H1 (cell line): ENCODE measurements at regions not wholly inside any gene's neighbourhood (a gene's known extent, or its start where the extent isn't known, plus 50 kb on each side); places are given as distances from the start of the nearest gene placed in this dataset.

Source experiments
- CTCF ChIA-PET: fragments of 300-600 bp; sonication (Branson Sonifier 250); formaldehyde crosslinking; loops from one replicate; lab custom pipeline; 2021; ENCODE audit not compliant: partially characterized antibody; lab: Charles Lee
- POLR2A ChIA-PET: fragments of 300-600 bp; sonication (Branson Sonifier 250); formaldehyde crosslinking; loops from one replicate; lab custom pipeline; 2021; ENCODE audit warnings: inconsistent platforms; ENCODE audit not compliant: partially characterized antibody; lab: Charles Lee
- DNase-seq, 2 experiments: peaks; one replicate each; pipeline versions ENCODE4 v3.0.0 to v3.0.0-alpha.2; 2010 to 2022; ENCODE audit warnings: low spot score in 2 of 2, low read depth in 1 of 2, mixed read lengths in 1 of 2
- FAIRE-seq: peaks from 2 replicates; lab custom pipeline; 2011; peaks lifted over from hg19 to GRCh38; lab: Jason Lieb, UNC
- H2AFZ ChIP-seq: 2 replicates; pipeline ENCODE4 v1.8.1; 2012; ENCODE audit warnings: low read length, inconsistent platforms
- H2AK5ac ChIP-seq: 2 replicates; pipeline ENCODE4 v1.6.1; 2013; ENCODE audit warnings: low read depth, low read length
- H2BK120ac ChIP-seq: replicated peaks from 2 replicates; pipeline ENCODE3; 2013; ENCODE audit warnings: low read depth, low read length, inconsistent platforms
- H2BK12ac ChIP-seq: 2 replicates; pipeline ENCODE4 v1.6.1; 2013; ENCODE audit warnings: low read depth, low read length
- H2BK15ac ChIP-seq: 2 replicates; pipeline ENCODE4 v1.6.1; 2013; ENCODE audit warnings: low read length
- H2BK20ac ChIP-seq: 2 replicates; pipeline ENCODE4 v1.6.1; 2013; ENCODE audit warnings: low read length
- H2BK5ac ChIP-seq: 2 replicates; pipeline ENCODE4 v1.6.1; 2013; ENCODE audit warnings: low read depth, low read length
- H3K14ac ChIP-seq: 2 replicates; pipeline ENCODE4 v1.6.1; 2013; ENCODE audit warnings: inconsistent platforms; ENCODE audit not compliant: insufficient read length
- H3K18ac ChIP-seq: 2 replicates; pipeline ENCODE4 v1.6.1; 2013; ENCODE audit warnings: low read length; ENCODE audit errors: extremely low read depth
- H3K23ac ChIP-seq: 2 replicates; pipeline ENCODE4 v1.6.1; 2013; ENCODE audit warnings: inconsistent platforms; ENCODE audit not compliant: insufficient read length
- H3K23me2 ChIP-seq: 2 replicates; pipeline ENCODE4 v1.6.1; 2013; ENCODE audit warnings: low read depth, low read length
- H3K27ac ChIP-seq: 2 replicates; pipeline ENCODE4 v1.6.1; 2011; ENCODE audit warnings: low read depth, low read length, inconsistent platforms
- H3K27me3 ChIP-seq, 4 experiments: replicated peaks in 1 of 4; 1 replicate in 1 of 4; 2 replicates in 3 of 4; pipeline versions ENCODE4 v1.6.1 to v1.8.1; 2011 to 2013; ENCODE audit warnings: low read length in 3 of 4, mild to moderate bottlenecking in 3 of 4, inconsistent platforms in 2 of 4, mixed read lengths in 2 of 4, moderate library complexity in 1 of 4; ENCODE audit not compliant: control insufficient read depth in 3 of 4, insufficient read depth in 3 of 4; ENCODE audit errors: extremely low read depth in 1 of 4
- H3K36me3 ChIP-seq, 4 experiments: 2 replicates each; pipeline versions ENCODE4 v1.6.1 to v1.8.1; 2011 to 2013; ENCODE audit warnings: mild to moderate bottlenecking in 4 of 4, low read length in 3 of 4, moderate library complexity in 2 of 4, control low read depth in 1 of 4, inconsistent platforms in 1 of 4; ENCODE audit not compliant: insufficient read depth in 4 of 4, control insufficient read depth in 2 of 4
- H3K4ac ChIP-seq: replicated peaks from 2 replicates; pipeline ENCODE3; 2013; ENCODE audit warnings: low read length, low read depth, mixed read lengths, inconsistent platforms; ENCODE audit not compliant: insufficient read length
- H3K4me1 ChIP-seq, 4 experiments: replicated peaks in 1 of 4; 1 replicate in 1 of 4; 2 replicates in 3 of 4; pipeline versions ENCODE4 v1.6.1 to v1.8.1; 2011 to 2013; ENCODE audit warnings: low read length in 3 of 4, inconsistent platforms in 2 of 4, mixed read lengths in 1 of 4; ENCODE audit not compliant: insufficient read depth in 4 of 4, control insufficient read depth in 3 of 4
- H3K4me2 ChIP-seq, 2 experiments: 2 replicates each; pipeline versions ENCODE4 v1.6.1 to v1.8.1; 2011 to 2013; ENCODE audit warnings: low read depth in 2 of 2, low read length in 2 of 2, control low read depth in 1 of 2, inconsistent platforms in 1 of 2, mild to moderate bottlenecking in 1 of 2; ENCODE audit not compliant: insufficient read depth in 1 of 2
- H3K4me3 ChIP-seq, 4 experiments: fragments of 200-600, 300-600 bp in 1 of 4; sonication (generic), shearing (Covaris generic), sonication (Bioruptor Twin) in 1 of 4; 2 replicates each; pipeline versions ENCODE4 v1.5.1 to v1.8.1; 2011 to 2016; ENCODE audit warnings: low read length in 4 of 4, low read depth in 3 of 4, control low read depth in 2 of 4, inconsistent platforms in 2 of 4, mild to moderate bottlenecking in 2 of 4, mixed read lengths in 1 of 4, moderate library complexity in 1 of 4; ENCODE audit not compliant: insufficient read depth in 2 of 4; ENCODE audit errors: extremely low read depth in 1 of 4
- H3K56ac ChIP-seq: replicated peaks from 2 replicates; pipeline ENCODE3; 2013; ENCODE audit warnings: low read depth, mild to moderate bottlenecking, mixed read lengths, low read length, inconsistent platforms; ENCODE audit not compliant: insufficient read length
- H3K79me1 ChIP-seq: 2 replicates; pipeline ENCODE4 v1.6.1; 2013; ENCODE audit warnings: low read depth, low read length, control low read depth
- H3K79me2 ChIP-seq, 2 experiments: 2 replicates each; pipeline versions ENCODE4 v1.6.1 to v1.8.1; 2012 to 2013; ENCODE audit warnings: low read length in 2 of 2, mild to moderate bottlenecking in 2 of 2, inconsistent platforms in 1 of 2; ENCODE audit not compliant: insufficient read depth in 2 of 2, control insufficient read depth in 1 of 2
- H3K9ac ChIP-seq, 4 experiments: replicated peaks in 1 of 4; 1 replicate in 1 of 4; 2 replicates in 3 of 4; pipeline versions ENCODE4 v1.6.1 to v1.8.1; 2011 to 2013; ENCODE audit warnings: low read depth in 3 of 4, low read length in 3 of 4, control low read depth in 2 of 4, mild to moderate bottlenecking in 2 of 4, moderate library complexity in 2 of 4, inconsistent platforms in 1 of 4; ENCODE audit errors: extremely low read depth in 1 of 4
- H3K9me3 ChIP-seq, 2 experiments: 2 replicates each; pipeline versions ENCODE4 v1.6.1 to v1.8.1; 2012 to 2013; ENCODE audit warnings: mild to moderate bottlenecking in 2 of 2, moderate library complexity in 2 of 2, control low read depth in 1 of 2, inconsistent platforms in 1 of 2, low read depth in 1 of 2, low read length in 1 of 2, mixed read lengths in 1 of 2; ENCODE audit not compliant: insufficient read depth in 2 of 2
- H4K20me1 ChIP-seq, 2 experiments: replicated peaks in 1 of 2; 2 replicates each; pipeline versions ENCODE3 to v1.8.1; 2011 to 2013; ENCODE audit warnings: inconsistent platforms in 2 of 2, low read length in 2 of 2, mild to moderate bottlenecking in 1 of 2; ENCODE audit not compliant: insufficient read depth in 2 of 2, control insufficient read depth in 1 of 2
- H4K5ac ChIP-seq: 2 replicates; pipeline ENCODE4 v1.6.1; 2013; ENCODE audit warnings: low read length, low read depth, mixed read lengths, inconsistent platforms; ENCODE audit not compliant: insufficient read length
- H4K8ac ChIP-seq: 2 replicates; pipeline ENCODE4 v1.8.0; 2013; ENCODE audit warnings: mild to moderate bottlenecking, moderate library complexity, low read length, inconsistent platforms; ENCODE audit not compliant: insufficient read depth; ENCODE audit errors: extremely low read depth
- H4K91ac ChIP-seq: replicated peaks from 2 replicates; pipeline ENCODE3; 2013; ENCODE audit warnings: low read length, mixed read lengths, inconsistent platforms; ENCODE audit not compliant: insufficient read length
- BRCA1 ChIP-seq: IDR thresholded peaks from 2 replicates; pipeline ENCODE4 v1.6.1; 2012; ENCODE audit warnings: low read depth, low read length, improper control_type of control experiment
- CBX8 ChIP-seq: fragments of 300-800, 300-1000 bp; sonication (generic); IDR thresholded peaks from 2 replicates; pipeline ENCODE4 v1.7.1; 2016; ENCODE audit warnings: low read depth, low read length, borderline replicate concordance
- CEBPB ChIP-seq: IDR thresholded peaks from 2 replicates; pipeline ENCODE4 v1.6.1; 2012; ENCODE audit warnings: low read depth, low read length
- CHD1 ChIP-seq: IDR thresholded peaks from 2 replicates; pipeline ENCODE4 v1.6.1; 2012; ENCODE audit warnings: low read depth, low read length, improper control_type of control experiment
- CHD2 ChIP-seq: IDR thresholded peaks from 2 replicates; pipeline ENCODE4 v1.6.1; 2012; ENCODE audit warnings: low read length, improper control_type of control experiment
- HDAC2 ChIP-seq, 2 experiments: fragments of 300-600 bp in 1 of 2; sonication (generic) in 1 of 2; IDR thresholded peaks; 2 replicates each; pipeline ENCODE4 v1.6.1; 2011 to 2012; ENCODE audit warnings: low read depth in 2 of 2, low read length in 2 of 2, mild to moderate bottlenecking in 2 of 2, moderate library complexity in 2 of 2, borderline replicate concordance in 1 of 2, inconsistent platforms in 1 of 2
- KDM1A ChIP-seq: fragments of 200-600, 300-600 bp; sonication (generic); IDR thresholded peaks from 2 replicates; pipeline ENCODE4 v1.7.1; 2016; ENCODE audit warnings: mild to moderate bottlenecking, low read length, borderline replicate concordance
- KDM5A ChIP-seq: fragments of 200-600 bp; IDR thresholded peaks from 2 replicates; pipeline ENCODE4 v1.7.1; 2012; ENCODE audit warnings: mild to moderate bottlenecking, low read length, inconsistent platforms, mixed read lengths
- POLR2A ChIP-seq, 2 experiments: IDR thresholded peaks; 1 replicate in 1 of 2; 2 replicates in 1 of 2; pipeline ENCODE4 v1.6.1; 2011; ENCODE audit warnings: low read depth in 2 of 2, low read length in 2 of 2, mild to moderate bottlenecking in 2 of 2; ENCODE audit errors: control extremely low read depth in 1 of 2
- RBBP5 ChIP-seq: IDR thresholded peaks from 2 replicates; pipeline ENCODE4 v1.7.1; 2012; ENCODE audit warnings: low read depth, mild to moderate bottlenecking, inconsistent platforms, low read length, moderate library complexity, borderline replicate concordance
- RFX5 ChIP-seq: IDR thresholded peaks from 2 replicates; pipeline ENCODE4 v1.6.1; 2011; ENCODE audit warnings: low read depth, low read length, improper control_type of control experiment, borderline replicate concordance
- RNF2 ChIP-seq: fragments of 200-900, 300-1000 bp; sonication (generic); IDR thresholded peaks from 2 replicates; pipeline ENCODE4 v1.7.1; 2016; ENCODE audit warnings: borderline replicate concordance, low read depth, mild to moderate bottlenecking, antibody characterized with exemption, low read length; ENCODE audit not compliant: poor library complexity, severe bottlenecking; ENCODE audit errors: missing control alignments
- SP2 ChIP-seq: IDR thresholded peaks from 2 replicates; pipeline ENCODE4 v1.6.1; 2012; ENCODE audit warnings: mild to moderate bottlenecking, low read length, inconsistent platforms
- SUZ12 ChIP-seq: fragments of 200-600 bp; sonication (generic); IDR thresholded peaks from 2 replicates; pipeline ENCODE4 v1.6.1; 2012; ENCODE audit warnings: mild to moderate bottlenecking, inconsistent platforms, low read length, moderate library complexity, mixed read lengths
- TAF7 ChIP-seq: optimal IDR thresholded peaks from 2 replicates; pipeline ENCODE3; 2011; ENCODE audit warnings: low read depth, mild to moderate bottlenecking, inconsistent platforms, low read length, moderate library complexity, borderline replicate concordance
- TBP ChIP-seq: IDR thresholded peaks from 2 replicates; pipeline ENCODE4 v1.6.1; 2011; ENCODE audit warnings: low read depth, low read length, improper control_type of control experiment
- whole genome bisulfite sequencing, 2 experiments: shearing (Covaris generic) in 1 of 2; methylation state at CpG; one replicate each; pipeline versions ENCODE4 v1.1.6 to v1.1.7; 2013 to 2015; ENCODE audit warnings: low lambda C conversion rate in 2 of 2, mixed read lengths in 2 of 2, inconsistent platforms in 1 of 2, low coverage in 1 of 2, missing lambda C conversion rate in 1 of 2; ENCODE audit not compliant: insufficient replicate concordance in 2 of 2, insufficient coverage in 1 of 2, insufficient read length in 1 of 2; ENCODE audit errors: extremely low coverage in 1 of 2, missing lambda C conversion rate in 1 of 2; 5-methylcytosine and 5-hydroxymethylcytosine counted together

DNA sequence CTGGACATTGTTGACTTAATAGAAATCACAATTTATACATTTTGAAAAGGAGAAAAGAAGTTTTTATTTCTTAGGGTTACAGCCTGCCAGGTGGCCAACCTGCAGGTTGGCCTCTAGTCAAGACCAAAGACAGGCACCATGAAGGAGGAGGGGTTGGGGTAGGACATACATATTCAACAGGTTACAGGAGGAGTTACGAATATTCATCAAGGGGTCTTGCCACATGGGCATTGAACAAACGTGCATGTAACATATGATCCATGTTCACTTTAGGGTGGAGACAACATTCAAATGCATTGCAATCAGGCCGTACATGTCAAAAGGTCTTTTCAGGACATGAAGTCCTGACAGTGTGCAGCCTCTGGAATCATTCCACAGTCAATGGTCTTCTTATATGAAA lies 246.2 kb upstream of the AKR1E2 start:
- Histone ChIP-seq H3K9me3 (no peaks in the 10 kb centered on the region), H2AFZ (no peak overlapping the region), H3K79me1 (no peaks in the 10 kb centered on the region), H3K27ac (no peak overlapping the region), H3K4ac (no peak overlapping the region), H3K4me1 (no peaks in the 10 kb centered on the region), H4K91ac (no peak overlapping the region), H3K14ac (no peak overlapping the region), H4K5ac (no peak overlapping the region), H3K18ac (no peak overlapping the region), H4K8ac (no peak overlapping the region), H2BK12ac (no peak overlapping the region), H3K23me2 (no peaks in the 10 kb centered on the region), H4K20me1 (no peaks in the 10 kb centered on the region), H3K56ac (no peak overlapping the region), H3K4me3 (no peak overlapping the region), H2BK15ac (no peak overlapping the region), H3K27me3 (no peaks in the 10 kb centered on the region), H3K23ac (no peak overlapping the region), H3K79me2 (no peaks in the 10 kb centered on the region), H2BK20ac (no peak overlapping the region), H3K36me3 (no peaks in the 10 kb centered on the region), H3K9ac (no peak overlapping the region), H2BK120ac (no peak overlapping the region), H2AK5ac (no peak overlapping the region), H3K4me2 (no peak overlapping the region), H2BK5ac (no peak overlapping the region)
- 93% methylated on average over 3 of the region's 3 CpGs; no CpG with 5 or more reads in 1 of the 2 experiments for WGBS, 2 experiments
- FAIRE-seq (no peak), DNase-seq (no peak)
- POLR2A ChIA-PET = no interaction called here
- CTCF ChIA-PET = interaction anchor here (0.5 kb wide), 1 partner anchor 34 kb away, joined by 3 read pairs; no protein-coding TSS in a partner anchor
- TF ChIP-seq KDM5A (no peak), CHD1 (no peak), RNF2 (no peak), KDM1A (no peak), BRCA1 (no peak), POLR2A (IDR thresholded peaks at IDR 0.05; ENCODE audit: control extremely low read depth in 1 of 2, low read depth in 2 of 2, low read length in 2 of 2) (no peak), RFX5 (no peak), RBBP5 (no peak), SUZ12 (no peak), TBP (no peak), SP2 (no peak), TAF7 (no peak), CBX8 (no peak), HDAC2 (IDR thresholded peaks at IDR 0.05; ENCODE audit: borderline replicate concordance in 1 of 2, low read depth in 2 of 2, low read length in 2 of 2) (no peak), CEBPB (no peak), CHD2 (no peak)
